ENCODE measurements at regions not wholly inside any gene's neighbourhood (a gene's known extent, or its start where the extent isn't known, plus 50 kb on each side); places are given as distances from the start of the nearest gene placed in this dataset.
"Not testable (repeated sequence)": the region's sequence is repeated elsewhere in the genome, so short reads cannot be mapped to it uniquely, and the experiment has no call there.

DNA sequence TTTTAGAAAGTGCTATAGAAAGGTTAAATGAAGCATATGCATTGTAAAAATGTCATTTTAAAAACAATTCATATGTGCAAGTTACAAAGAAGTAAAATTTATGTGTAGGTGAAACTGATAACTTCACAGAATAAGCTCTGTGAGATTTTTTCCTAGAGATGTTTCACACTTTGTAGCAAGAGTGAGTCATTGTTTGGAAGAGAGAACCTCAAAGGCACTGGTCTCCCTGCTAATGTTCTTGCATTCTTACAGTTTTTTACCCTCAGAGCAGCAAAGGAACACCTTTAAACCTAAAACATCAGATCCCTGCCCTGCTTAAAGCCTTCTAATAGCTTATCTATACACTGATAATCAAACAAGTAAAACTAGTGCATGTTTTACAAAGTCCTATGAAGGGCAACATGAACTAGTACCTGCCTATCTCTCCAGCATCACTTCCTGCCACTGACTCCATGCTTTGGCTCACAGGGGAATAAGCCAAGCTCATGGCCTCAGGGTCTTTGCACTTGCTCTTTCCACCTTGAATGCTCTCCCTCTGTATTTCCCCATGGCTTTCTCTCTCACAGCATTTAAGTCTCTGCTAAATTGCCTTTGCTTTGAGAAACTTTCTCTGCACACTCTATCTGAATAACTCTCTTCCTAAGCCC is 997.0 kb downstream of the GATA3 start:
- Histone ChIP-seq H3K9me2 (replicated peaks; ENCODE audit: insufficient read depth, low read length) (no peaks in the 10 kb centered on the region; the same call in 1 of the 2 replicates), H3K9me3 (ENCODE audit: insufficient read depth, low read length) (no peaks in the 10 kb centered on the region), H3K79me2 (ENCODE audit: insufficient read depth, low read length) (no peaks in the 10 kb centered on the region), H2AFZ (ENCODE audit: low read depth, low read length, severe bottlenecking) (no peak overlapping the region), H4K20me1 (ENCODE audit: low read depth, low read length) (no peaks in the 10 kb centered on the region), H3F3A (ENCODE audit: insufficient read depth) (no peaks in the 10 kb centered on the region), H3K4me3 (ENCODE audit: insufficient read depth, low read length, poor library complexity, severe bottlenecking) (no peak overlapping the region), H3K4me2 (ENCODE audit: low read depth, low read length, poor library complexity, severe bottlenecking) (no peak overlapping the region), H3K27me3 (ENCODE audit: low read length) (no peaks in the 10 kb centered on the region), H3K9ac (ENCODE audit: low read length) (no peak overlapping the region), H3K36me3 (ENCODE audit: low read length) (no peaks in the 10 kb centered on the region), H3K27ac (ENCODE audit: low read depth, low read length) (no peak overlapping the region)
- TF ChIP-seq, protein P1, sequence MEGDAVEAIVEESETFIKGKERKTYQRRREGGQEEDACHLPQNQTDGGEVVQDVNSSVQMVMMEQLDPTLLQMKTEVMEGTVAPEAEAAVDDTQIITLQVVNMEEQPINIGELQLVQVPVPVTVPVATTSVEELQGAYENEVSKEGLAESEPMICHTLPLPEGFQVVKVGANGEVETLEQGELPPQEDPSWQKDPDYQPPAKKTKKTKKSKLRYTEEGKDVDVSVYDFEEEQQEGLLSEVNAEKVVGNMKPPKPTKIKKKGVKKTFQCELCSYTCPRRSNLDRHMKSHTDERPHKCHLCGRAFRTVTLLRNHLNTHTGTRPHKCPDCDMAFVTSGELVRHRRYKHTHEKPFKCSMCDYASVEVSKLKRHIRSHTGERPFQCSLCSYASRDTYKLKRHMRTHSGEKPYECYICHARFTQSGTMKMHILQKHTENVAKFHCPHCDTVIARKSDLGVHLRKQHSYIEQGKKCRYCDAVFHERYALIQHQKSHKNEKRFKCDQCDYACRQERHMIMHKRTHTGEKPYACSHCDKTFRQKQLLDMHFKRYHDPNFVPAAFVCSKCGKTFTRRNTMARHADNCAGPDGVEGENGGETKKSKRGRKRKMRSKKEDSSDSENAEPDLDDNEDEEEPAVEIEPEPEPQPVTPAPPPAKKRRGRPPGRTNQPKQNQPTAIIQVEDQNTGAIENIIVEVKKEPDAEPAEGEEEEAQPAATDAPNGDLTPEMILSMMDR (IDR thresholded peaks at IDR 0.05; ENCODE audit: insufficient read depth, low read length, poor library complexity, severe bottlenecking) = no peak
- no peak for TF ChIP-seq EZH2phosphoT487 (conservative IDR thresholded peaks at IDR 0.05; ENCODE audit: low read length)

GRCh38 chr10:9052767-9053166 is 998.3 kb downstream of the GATA3 start:
- H3K36me3 ChIP-seq (ENCODE audit: low read length) = no peaks in the 10 kb centered on the region
- H3F3A ChIP-seq (ENCODE audit: insufficient read depth) = no peaks in the 10 kb centered on the region
- no peak overlapping the region for H2AFZ ChIP-seq (ENCODE audit: low read depth, low read length, severe bottlenecking)
- no peak overlapping the region for H3K4me3 ChIP-seq (ENCODE audit: insufficient read depth, low read length, poor library complexity, severe bottlenecking)
- TF ChIP-seq, protein P1 (IDR thresholded peaks at IDR 0.05; ENCODE audit: insufficient read depth, low read length, poor library complexity, severe bottlenecking) = no peak
- no peak for TF ChIP-seq EZH2phosphoT487 (conservative IDR thresholded peaks at IDR 0.05; ENCODE audit: low read length)
- H3K79me2 ChIP-seq (ENCODE audit: insufficient read depth, low read length) = no peaks in the 10 kb centered on the region
- H3K27ac ChIP-seq (ENCODE audit: low read depth, low read length) = no peak overlapping the region
- no peak overlapping the region for H3K9ac ChIP-seq (ENCODE audit: low read length)
- no peaks in the 10 kb centered on the region for H3K9me2 ChIP-seq (replicated peaks; ENCODE audit: insufficient read depth, low read length)
- H3K9me3 ChIP-seq (ENCODE audit: insufficient read depth, low read length) = no peaks in the 10 kb centered on the region
- H3K27me3 ChIP-seq (ENCODE audit: low read length) = no peaks in the 10 kb centered on the region
- H3K4me2 ChIP-seq (ENCODE audit: low read depth, low read length, poor library complexity, severe bottlenecking) = no peak overlapping the region
- no peaks in the 10 kb centered on the region for H4K20me1 ChIP-seq (ENCODE audit: low read depth, low read length)

- no peak overlapping the region for H3K4me2 ChIP-seq (ENCODE audit: low read depth, low read length, poor library complexity, severe bottlenecking)
- no peaks in the 10 kb centered on the region for H3K36me3 ChIP-seq (ENCODE audit: low read length)
- H2AFZ ChIP-seq (ENCODE audit: low read depth, low read length, severe bottlenecking) = no peak overlapping the region
- no peak overlapping the region for H3K4me3 ChIP-seq (ENCODE audit: insufficient read depth, low read length, poor library complexity, severe bottlenecking)
- H3K9me3 ChIP-seq (ENCODE audit: insufficient read depth, low read length) = no peaks in the 10 kb centered on the region
- H3K27ac ChIP-seq (ENCODE audit: low read depth, low read length) = no peak overlapping the region
- no peaks in the 10 kb centered on the region for H3K27me3 ChIP-seq (ENCODE audit: low read length)
- H3K79me2 ChIP-seq (ENCODE audit: insufficient read depth, low read length) = no peaks in the 10 kb centered on the region
- H4K20me1 ChIP-seq (ENCODE audit: low read depth, low read length) = no peaks in the 10 kb centered on the region
- no peak for TF ChIP-seq EZH2phosphoT487 (conservative IDR thresholded peaks at IDR 0.05; ENCODE audit: low read length)
- TF ChIP-seq, protein P1 (IDR thresholded peaks at IDR 0.05; ENCODE audit: insufficient read depth, low read length, poor library complexity, severe bottlenecking) = no peak
- H3F3A ChIP-seq (ENCODE audit: insufficient read depth) = no peaks in the 10 kb centered on the region
- no peak overlapping the region for H3K9ac ChIP-seq (ENCODE audit: low read length)
- no peaks in the 10 kb centered on the region for H3K9me2 ChIP-seq (replicated peaks; ENCODE audit: insufficient read depth, low read length)
Measured at GRCh38 chr10:9056521-9056920, 1002.0 kb downstream of the GATA3 start.

GRCh38 chr10:9057293-9057692 is 1002.8 kb downstream of the GATA3 start:
- H3K36me3 ChIP-seq (ENCODE audit: low read length); H2AFZ ChIP-seq (ENCODE audit: low read depth, low read length, severe bottlenecking); H3K27ac ChIP-seq (ENCODE audit: low read depth, low read length); H3K27me3 ChIP-seq (ENCODE audit: low read length); H4K20me1 ChIP-seq (ENCODE audit: low read depth, low read length); H3K9ac ChIP-seq (ENCODE audit: low read length); H3K79me2 ChIP-seq (ENCODE audit: insufficient read depth, low read length); H3K4me2 ChIP-seq (ENCODE audit: low read depth, low read length, poor library complexity, severe bottlenecking); H3F3A ChIP-seq (ENCODE audit: insufficient read depth); H3K9me3 ChIP-seq (ENCODE audit: insufficient read depth, low read length); H3K4me3 ChIP-seq (ENCODE audit: insufficient read depth, low read length, poor library complexity, severe bottlenecking); H3K9me2 ChIP-seq (replicated peaks; ENCODE audit: insufficient read depth, low read length): not testable (repeated sequence)
